Posterior cingulate gyrus (tissue), 11 donors: ENCODE measurements at regions not wholly inside any gene's neighbourhood (a gene's known extent, or its start where the extent isn't known, plus 50 kb on each side); places are given as distances from the start of the nearest gene placed in this dataset.
A peak's percentile ranks its signal among the peaks of the same experiment; 100 is the strongest.

Experiments
- DNase-seq, 10 donors: peaks; one replicate each; pipeline versions ENCODE4 v3.0.0 to v3.0.0-alpha.2; 2020 to 2021; ENCODE audit warnings: mixed read lengths in 3 of 10
- intact Hi-C: fragments of 100-400 bp; cut with DNase I; formaldehyde crosslinking; loops from one replicate; pipeline ENCODE4 v1.15.1; 2023

DNA sequence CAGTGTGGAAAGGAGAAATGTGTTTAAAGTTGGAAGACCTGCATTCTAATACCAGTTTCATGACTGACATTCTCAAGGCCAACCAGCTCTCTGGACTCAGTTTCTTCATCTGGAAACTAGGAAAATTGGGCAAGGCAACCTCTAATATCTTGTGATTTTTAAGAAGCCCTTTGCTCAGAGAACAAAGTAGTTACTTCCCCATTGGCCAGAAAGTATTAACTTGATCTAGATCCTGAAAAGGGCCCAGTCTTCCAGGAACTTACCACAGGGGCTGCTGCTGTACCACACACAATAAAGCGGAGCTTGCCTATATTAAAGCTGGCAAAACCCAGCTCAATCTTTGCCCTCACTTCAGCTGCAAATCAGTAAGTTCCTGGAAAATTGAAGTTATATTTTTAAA, 155.6 kb upstream of the ADO start:
- no peak for DNase-seq
- intact Hi-C loops = no loop called here

DNA sequence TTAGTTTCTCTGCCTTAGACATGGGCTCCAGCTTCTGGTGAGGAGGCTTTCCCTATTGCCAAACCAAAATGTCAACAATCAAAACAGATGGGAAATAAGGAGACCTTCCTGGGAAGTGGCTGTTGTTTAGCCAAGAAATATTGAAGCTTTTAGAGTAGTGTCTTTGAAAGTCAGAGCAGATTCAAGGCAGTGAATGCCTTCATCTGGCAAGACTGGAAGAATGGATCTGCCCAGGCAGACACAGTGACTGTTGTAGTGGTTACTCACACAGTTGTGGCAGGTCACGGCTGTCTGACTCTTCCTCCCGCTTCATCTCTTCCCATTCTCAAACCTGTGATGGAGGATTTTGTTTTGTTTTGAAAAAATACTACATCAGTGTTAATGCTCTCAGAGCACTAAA, 154.1 kb upstream of the ADO start:
- no peak for DNase-seq
- intact Hi-C loops = no loop called here

DNA sequence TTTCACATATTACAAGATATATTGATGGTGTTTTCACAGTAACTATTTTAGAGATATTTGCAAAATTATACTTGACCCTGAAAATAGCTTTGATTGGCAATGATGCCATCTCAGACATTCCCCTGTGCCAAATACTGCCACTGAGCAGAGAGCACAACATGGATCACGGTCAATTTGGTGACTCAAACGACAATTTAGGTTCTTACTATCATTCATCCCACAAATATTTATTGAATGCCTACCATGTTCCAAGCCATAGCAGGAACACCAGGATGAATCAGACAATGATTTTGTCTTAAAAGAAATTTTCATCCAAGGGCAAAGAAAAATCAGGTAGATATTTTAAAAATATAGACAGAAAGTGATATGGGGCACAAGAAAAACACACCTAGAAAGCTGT, 153.2 kb upstream of the ADO start:
- DNase-seq = no peak

DNA sequence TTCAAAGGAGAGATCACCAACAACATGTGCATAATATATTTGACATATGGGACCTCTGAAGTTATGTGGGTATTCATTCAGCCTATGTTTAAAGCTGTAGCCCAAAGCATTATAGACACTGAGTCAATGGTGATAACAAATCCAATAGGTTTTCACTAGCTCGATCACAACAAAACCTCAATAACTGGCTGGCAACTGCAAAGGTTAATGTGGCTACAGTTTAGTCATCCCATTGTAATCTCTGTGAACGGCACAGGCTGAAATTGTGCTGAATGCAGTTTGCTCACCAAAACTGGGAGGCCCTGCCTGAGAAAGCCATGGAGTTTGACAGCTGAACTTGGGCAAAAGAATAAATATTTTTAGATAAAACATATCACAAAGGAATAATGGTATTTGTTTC, 152.4 kb upstream of the ADO start:
- intact Hi-C loops = no loop called here
- DNase-seq = no peak

More for the DNA sequence above, 153.2 kb upstream of the ADO start:
- intact Hi-C loops = no loop called here

DNA sequence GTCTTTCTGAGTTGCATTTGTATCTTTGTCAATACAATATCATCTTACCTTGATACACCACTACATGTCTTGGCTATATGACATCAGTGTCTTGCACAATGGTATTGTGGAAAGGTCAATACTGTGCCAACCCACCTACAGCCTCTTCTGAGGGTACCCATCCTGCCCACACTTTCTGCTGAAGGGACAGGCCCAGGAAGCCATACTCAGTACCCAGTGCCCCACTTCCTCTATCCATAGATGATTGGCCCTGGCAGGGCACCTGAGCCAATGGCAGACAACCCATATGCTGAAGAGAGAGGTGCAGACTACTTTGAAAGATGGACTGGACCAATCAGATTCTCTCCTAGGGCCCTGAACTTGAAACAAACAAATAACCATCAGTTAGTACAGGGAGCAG, 152.0 kb upstream of the ADO start:
- DNase-seq = no peak
- intact Hi-C loops = no loop called here

DNA sequence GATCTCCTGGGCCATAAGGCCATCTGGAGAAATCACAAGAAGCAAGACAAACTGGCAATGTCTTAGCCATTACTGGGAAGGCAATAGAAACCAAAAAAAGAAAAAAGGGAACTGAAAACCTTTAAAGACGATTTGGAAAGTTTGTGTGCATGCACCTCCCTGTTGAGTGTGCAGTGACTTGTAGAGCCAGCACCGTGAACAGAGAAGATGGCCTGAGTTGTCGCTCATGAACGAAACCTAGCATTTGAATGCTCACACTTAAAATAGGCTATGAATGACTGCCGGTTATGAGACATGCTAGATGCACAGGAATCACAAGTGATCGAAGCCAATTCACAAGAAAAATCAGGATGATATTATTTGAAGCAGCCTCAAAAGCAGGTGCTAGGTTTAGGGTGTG, 151.3 kb upstream of the ADO start:
- DNase-seq = no peak
- intact Hi-C loops = no loop called here

DNA sequence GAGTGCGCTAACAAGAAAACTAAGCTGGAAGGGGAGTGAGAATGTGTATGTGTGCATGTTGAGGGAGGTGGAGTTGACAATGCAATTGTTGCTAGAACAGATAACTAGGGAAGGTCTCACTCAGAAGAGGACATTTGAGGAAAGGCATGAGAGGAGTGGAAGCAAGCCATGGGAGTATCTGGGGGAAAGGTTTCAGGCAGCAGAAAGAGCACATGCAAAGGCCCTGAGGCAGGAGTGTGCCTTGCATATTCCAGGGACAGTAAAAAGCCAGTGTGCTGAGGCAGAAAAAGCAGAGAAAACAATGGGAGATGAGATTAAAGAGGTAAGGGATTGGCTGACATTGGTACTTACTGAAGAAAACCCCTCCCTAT, 149.6 kb upstream of the ADO start:
- intact Hi-C loops = no loop called here
- no peak for DNase-seq

DNA sequence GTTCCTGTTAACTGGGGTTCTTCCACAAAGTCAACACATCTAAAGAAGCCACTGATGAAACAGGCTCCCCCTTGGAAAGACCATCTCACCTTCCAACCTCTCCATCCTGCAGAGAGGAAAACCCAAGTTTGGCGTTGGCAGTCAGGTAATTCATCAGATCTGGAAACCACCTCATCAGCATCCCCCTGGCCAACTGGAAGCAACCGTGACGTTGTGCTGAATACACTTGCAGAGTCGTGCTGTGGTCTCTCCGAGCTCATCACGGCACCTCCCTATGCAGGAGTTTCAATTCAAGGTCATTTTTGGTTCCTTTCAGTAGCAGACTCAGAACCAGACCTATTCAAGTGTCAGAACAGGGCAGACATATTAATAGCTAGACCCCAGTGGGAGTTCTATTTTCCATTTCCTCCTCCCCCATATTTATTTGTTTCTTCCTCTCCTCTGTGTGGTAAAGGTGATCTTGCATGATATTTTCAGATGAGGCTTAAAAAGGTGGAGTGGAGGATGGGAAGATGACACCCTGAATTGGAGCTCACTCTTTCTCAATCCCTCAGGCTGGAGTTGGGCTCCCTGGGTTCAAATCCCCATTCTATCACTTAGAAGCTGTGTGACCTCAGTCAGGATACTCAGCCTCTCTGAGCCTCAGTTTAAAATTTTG, 149.1 kb upstream of the ADO start:
- intact Hi-C loops = no loop called here
- DNase-seq = no peak

DNA sequence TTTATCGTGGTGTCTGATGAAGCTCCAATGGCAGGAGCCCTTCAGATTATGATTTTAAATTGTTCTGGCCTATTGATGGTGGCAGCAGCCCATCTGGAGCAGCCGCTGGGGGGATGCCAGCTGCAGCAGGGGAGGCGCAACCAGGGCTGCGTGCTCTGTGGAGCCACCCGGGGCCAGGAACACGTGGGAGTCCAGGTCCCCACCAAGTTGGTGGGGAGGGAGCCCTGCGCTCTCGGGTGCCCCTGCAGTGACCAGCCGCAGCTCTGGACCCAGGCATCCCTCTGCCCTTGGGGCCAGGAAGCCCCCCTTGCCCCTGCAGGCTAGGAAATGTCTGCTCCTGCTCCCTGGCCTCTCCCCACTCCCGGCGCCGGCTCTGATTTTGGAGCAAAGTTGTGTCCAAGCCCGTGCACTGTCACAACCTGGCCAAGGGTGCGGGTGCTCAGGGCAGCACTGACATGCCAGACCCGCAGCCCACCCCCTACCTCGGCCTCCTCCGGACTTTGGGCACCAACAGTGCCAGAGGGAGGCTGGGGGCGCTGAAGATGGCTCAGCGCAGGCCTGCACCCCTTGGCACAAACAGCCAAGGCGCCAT, 147.2 kb upstream of the ADO start:
- intact Hi-C loops = no loop called here
- DNase-seq = peak in 1 of 10 donors; percentile 70

DNA sequence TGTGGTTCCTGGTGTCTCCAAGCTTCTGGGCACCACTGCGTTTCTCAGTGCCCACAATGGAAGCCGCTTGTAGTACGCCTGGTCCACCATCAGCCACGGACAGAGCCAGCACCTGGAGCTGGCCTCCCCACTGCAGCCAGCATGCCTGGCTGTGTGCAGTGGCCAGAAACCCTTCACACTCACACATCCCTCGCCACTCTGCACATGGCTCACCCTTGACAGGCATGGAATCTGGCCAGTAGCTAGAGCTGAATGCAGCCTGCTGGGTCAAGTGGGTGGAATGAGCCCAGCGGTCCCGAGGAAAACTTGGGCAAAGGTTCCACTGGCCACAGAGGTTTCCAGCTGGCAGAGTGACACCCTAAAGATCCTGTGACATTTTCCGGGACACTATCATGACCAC, 146.0 kb upstream of the ADO start:
- DNase-seq = no peak

DNA sequence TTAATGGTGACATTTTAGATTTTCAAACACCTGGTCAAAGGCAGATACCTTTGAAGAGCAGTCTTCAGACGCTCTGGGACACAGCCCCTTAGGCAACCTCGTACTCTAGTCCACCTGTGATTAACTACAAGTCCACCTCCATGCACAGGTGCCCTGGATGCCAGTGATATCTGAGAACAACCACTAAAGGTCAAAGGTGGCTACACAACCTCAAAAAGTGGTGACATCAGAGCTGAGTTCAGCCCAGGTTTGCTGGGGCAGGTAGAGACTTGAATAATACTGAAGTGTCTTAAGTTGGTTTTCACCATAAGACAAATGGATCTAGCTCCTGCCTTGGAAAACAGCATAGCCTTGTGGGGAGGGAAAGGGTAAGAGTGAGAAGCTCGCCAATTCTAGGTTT, 143.4 kb upstream of the ADO start:
- no peak for DNase-seq
- intact Hi-C loops = loop anchor here (10.0 kb wide), 1 partner anchor 154 kb away; the partner anchor contains the start of gene EGR2

More for the DNA sequence above, 146.0 kb upstream of the ADO start:
- intact Hi-C loops = no loop called here

DNA sequence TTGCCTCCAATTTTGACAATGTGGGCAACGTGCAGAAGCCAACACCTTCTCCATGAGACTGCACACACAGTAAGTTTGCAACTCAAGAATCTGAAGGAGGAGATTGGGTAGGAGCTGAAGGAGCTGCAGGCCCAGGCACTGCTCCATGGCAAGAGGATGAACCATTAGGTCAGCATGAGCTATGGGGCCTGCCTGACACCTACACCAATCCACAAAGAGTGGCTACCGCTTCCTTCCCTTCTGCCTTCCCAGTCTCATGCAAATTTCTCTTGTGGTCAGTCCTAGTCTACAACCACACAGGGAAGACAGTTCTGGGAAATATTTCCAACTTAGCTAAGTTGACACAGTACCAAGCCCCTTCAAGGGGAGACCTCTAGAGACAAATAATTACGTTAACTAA, 142.0 kb upstream of the ADO start:
- intact Hi-C loops = loop anchor here (10.0 kb wide), 1 partner anchor 152 kb away; the partner anchor contains the start of gene EGR2
- no peak for DNase-seq

DNA sequence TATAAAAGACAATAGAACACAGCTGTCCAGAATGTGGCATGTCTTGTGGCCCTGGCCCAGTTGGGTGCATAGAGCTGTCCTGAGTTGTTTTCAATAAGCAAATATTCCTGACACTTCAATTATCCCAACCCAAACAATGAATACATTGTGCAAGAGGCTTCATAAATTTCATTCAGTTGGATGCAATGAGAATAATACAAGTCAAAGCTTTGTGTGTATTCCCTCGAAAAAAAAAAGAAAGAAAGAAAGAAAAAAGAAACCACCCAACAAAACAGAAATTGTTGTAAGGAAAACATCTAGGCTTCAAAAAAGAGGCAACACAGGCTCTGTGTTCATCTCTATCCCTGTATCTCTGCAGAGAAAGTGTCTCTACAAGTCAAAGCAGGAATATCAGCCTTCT, 138.7 kb upstream of the ADO start:
- intact Hi-C loops = loop anchor here (10.0 kb wide), 1 partner anchor 149 kb away; the partner anchor contains the start of gene EGR2
- DNase-seq = no peak

DNA sequence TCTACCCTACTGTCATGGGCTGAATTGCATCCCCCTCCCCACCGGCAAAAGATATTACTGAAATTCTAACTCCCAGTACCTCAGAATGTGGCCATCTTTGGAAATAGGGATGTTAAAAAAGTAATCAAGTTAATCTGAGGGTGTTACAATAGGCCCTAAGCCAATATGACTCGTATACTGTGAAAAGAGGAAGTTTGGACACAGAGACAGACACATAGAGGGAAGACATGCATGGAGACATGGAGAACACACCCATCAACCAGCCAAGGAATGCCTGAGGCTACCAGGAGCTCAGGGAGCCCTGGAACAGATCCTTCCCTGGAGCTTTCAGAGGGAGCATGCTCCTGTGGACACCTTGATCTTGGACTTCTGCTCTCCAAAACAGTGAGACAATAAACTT, 138.2 kb upstream of the ADO start:
- intact Hi-C loops = loop anchor here (10.0 kb wide), 1 partner anchor 149 kb away; the partner anchor contains the start of gene EGR2
- no peak for DNase-seq

DNA sequence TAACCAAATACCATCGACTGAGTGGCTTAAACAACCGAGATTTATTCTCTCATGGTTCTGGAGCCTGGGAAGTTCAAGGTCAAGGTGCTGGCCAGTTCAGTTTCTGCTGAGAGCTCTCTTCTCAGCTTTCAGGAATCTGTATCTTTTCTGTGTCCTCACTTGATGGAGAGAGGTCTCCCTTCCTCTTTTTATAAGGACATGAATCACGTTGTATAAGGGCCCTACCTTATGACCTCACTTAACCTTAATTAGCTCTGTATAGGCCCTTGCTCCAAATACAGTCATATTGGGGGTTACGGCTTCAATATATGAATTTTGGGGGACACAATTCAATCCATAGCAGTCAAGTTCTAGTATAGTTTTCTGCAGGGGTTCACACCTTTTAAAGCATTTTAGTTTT, 135.2 kb upstream of the ADO start:
- no peak for DNase-seq
- intact Hi-C loops = loop anchor here (10.0 kb wide), 1 partner anchor 145 kb away; the partner anchor contains the start of gene EGR2

DNA sequence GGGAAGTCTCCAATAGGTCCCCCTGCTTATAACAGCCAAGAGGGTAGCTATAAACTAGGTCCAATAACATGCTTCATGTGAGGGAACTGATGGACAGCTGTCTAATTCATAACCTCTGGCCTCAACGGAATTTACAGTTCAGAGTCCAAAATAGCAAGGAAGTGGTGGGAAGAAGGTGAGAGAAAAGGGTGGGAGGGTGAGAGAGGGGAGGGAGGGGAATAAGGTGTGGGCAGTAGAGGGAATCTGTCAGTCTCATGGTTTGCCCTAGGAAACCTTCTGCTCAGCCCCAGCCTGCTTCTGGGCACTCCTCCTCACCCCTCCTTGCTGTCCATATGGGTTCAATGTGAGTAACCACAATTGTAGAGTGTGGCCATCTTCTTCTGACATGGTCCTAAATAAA, 133.4 kb upstream of the ADO start:
- intact Hi-C loops = no loop called here
- DNase-seq = no peak

DNA sequence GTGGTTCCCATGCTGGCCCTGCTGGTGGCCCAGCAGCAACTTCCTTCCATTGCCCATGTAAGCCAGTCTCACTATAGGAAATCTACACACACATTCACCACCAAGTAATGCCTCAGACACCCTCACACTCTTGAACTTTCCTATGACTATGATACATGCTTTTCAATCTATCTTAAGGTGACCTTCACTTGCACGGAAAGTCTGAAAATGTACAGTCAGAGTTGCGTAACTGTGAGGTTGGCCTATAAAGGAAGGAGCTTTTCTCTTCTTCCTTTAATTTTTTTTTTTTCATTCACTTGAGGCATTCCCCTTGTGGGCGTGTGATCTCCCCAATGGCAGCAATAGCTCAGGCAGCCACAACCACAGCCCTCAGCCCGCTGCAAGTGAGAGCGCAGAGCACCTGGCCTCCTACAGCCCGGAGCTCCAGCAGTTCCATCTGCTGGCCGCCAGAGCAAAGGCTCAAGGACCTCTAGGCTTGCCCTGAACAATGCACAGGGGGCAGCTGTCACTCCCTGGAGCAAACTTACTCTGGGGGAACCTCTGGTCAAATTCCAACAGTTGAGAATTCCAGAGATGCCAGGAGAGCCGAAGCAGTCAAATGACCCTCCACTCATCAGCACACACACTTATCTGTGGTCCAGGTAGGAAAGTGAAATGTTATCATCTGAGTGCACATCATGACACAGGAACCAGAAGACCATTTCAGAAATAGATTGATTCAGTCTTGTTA, 123.1 kb upstream of the ADO start:
- intact Hi-C loops = no loop called here

DNA sequence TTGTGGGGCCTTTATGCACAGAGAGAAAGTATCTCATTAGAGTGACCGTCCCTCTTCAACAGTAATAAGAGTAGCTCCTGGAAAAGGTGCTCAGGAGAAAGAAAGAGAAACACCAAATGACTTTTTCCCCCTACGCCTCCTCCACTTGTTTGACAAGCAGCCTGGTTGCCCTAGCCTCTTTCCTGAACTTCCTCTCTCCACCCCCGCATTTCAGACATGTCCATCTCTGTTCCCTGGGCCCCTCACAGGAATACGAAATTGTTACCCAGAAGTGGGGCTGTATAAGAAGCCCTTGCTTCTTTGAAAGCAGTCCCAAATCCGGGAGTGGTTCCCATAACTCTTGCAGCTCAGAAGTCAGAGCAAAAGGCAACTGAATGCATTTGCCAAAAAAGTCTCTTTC, 119.6 kb upstream of the ADO start:
- no peak for DNase-seq
- intact Hi-C loops = no loop called here

More for the DNA sequence above, 123.1 kb upstream of the ADO start:
- no peak for DNase-seq

DNA sequence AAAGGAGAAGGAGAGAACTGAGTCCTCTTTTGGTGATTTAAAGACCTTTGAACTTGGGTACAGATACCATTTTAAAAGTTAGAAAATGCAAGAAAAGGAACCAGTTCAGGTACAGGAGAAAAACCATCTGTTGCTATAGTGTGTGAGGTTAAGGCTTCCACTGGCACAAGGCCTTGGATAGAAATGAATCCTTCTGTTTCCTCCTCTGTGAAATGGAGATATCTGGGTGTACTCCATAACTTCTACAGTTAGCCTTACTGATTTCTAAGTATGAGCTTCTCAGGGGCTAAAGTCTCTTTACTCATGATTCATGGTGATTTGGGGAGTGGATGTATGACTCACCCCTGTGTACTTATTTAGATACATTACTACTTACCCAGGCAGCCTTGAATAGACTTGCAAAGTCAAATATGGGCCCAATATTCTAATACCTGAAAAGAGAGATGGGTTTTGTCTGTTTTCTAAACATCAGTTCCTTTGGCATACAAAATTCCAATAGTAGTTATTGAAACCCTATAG, 117.2 kb upstream of the ADO start:
- intact Hi-C loops = no loop called here
- no peak for DNase-seq

DNA sequence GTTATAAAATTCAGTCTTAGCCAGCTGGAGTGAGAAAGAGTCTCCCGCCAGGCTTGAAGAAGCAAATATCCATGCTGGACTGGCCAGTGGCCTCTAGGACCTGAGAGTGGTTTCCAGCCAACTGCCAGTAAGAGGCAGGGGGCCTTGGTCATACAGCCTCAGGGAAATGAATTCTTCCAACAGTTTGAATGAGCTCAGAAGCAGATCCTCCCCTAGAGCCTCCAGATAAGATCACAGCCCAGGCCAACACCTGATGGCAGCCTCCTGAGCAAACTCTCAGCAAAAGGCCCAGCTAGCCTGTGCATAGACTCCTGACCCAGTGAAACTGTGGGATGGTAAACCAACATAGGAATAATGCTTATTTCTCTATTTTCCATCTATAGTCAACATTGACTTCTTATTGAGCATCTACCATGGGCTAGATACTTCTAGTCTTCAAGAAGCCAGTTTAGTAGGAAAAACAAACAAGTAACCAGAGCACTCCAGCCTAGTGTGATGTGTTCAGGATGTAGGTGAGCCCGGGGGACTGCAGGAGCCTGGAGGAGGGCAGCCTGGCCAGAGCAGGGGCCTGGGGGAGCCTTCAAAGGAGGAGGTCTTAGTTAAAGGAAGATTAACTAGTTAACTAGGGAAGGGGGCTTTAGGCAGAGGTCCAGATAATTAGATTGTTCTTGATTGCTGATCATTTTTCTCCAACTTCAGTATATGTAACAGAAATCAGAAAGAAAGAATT, 115.4 kb upstream of the ADO start:
- intact Hi-C loops = no loop called here
- no peak for DNase-seq

DNA sequence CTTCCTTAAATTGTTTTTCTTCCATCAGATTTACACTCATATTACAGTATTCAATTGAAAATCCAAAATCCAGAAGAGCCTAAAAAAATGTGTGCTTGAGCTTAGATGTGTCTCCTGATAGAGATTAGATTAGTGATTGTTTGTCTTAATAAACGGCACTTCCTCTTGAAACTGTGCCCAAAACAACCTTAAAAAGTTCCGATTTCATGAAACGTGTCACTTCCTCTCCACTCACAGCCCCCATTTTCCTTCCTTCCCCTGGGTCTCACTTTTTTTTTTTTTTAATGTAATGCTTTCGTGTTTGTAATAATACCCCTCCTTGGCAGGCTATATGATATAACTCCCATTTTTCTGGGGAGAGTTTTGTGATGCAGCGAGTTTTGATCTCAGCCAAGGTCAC, 114.8 kb upstream of the ADO start:
- intact Hi-C loops = no loop called here
- no peak for DNase-seq
